Left colon (tissue), 2 donors: ENCODE measurements at regions not wholly inside any gene's neighbourhood (a gene's known extent, or its start where the extent isn't known, plus 50 kb on each side); places are given as distances from the start of the nearest gene placed in this dataset.
"Not testable (repeated sequence)": the region's sequence is repeated elsewhere in the genome, so short reads cannot be mapped to it uniquely, and the experiment has no call there.

ENCODE experiments used
- ATAC-seq: fragments of 200-7000 bp; cut with Tn5 transposase; one replicate; pipeline ENCODE4 v1.9.1; 2020; ENCODE audit warnings: mild to moderate bottlenecking, moderate library complexity
- DNase-seq, 2 donors: peaks; one replicate each; pipeline ENCODE4 v3.0.0-alpha.2; 2020
- intact Hi-C, 2 donors: fragments of 100-400 bp; cut with DNase I in 1 of 2; cut with micrococcal nuclease in 1 of 2; formaldehyde crosslinking; loops; one replicate each; pipeline versions ENCODE4 v1.11.2 to v1.14.0; 2022; cut with DNase I, micrococcal nuclease
- donor health status: DM: no; HTN: no; CAD: no.
- donor health status: DM: yes; HTN: yes; CAD: no.

- intact Hi-C loops = no loop called here
- ATAC-seq = no peak
Observed at GRCh38 chr3:166435469-166436057, 598.3 kb upstream of the BCHE start.

GRCh38 chr3:166433060-166433459, 595.8 kb upstream of the BCHE start:
- intact Hi-C loops = no loop called here
- DNase-seq (no peak), ATAC-seq (no peak)

More at GRCh38 chr3:166435469-166436057, 598.3 kb upstream of the BCHE start:
- no peak for DNase-seq

GRCh38 chr3:166425900-166426611, 588.8 kb upstream of the BCHE start:
- intact Hi-C loops = no loop called here
- ATAC-seq = no peak
- DNase-seq = no peak

- intact Hi-C loops = no loop called here
- DNase-seq (no peak), ATAC-seq (no peak)
Observed at GRCh38 chr3:166425021-166425420, 587.8 kb upstream of the BCHE start.

GRCh38 chr3:166423824-166424513, 586.7 kb upstream of the BCHE start:
- DNase-seq, intact Hi-C loops, ATAC-seq: not testable (repeated sequence)

- intact Hi-C loops = no loop called here
- no peak for DNase-seq
- ATAC-seq = no peak
Observed at GRCh38 chr3:166422556-166422955, 585.3 kb upstream of the BCHE start.

GRCh38 chr3:166420071-166420470, 582.8 kb upstream of the BCHE start:
- ATAC-seq (no peak), DNase-seq (no peak)
- intact Hi-C loops = no loop called here

GRCh38 chr3:166405896-166406295, 568.7 kb upstream of the BCHE start:
- ATAC-seq (no peak), DNase-seq (no peak)
- intact Hi-C loops = no loop called here

- intact Hi-C loops = no loop called here
- DNase-seq = no peak
- no peak for ATAC-seq
Observed at GRCh38 chr3:166405465-166405864, 568.2 kb upstream of the BCHE start.

GRCh38 chr3:166390303-166390702, 553.1 kb upstream of the BCHE start:
- ATAC-seq (no peak), DNase-seq (no peak)
- intact Hi-C loops = no loop called here

- intact Hi-C loops = no loop called here
- DNase-seq = no peak
- ATAC-seq = no peak
Observed at GRCh38 chr3:166388321-166388720, 551.1 kb upstream of the BCHE start.

- intact Hi-C loops = no loop called here
- ATAC-seq (no peak), DNase-seq (no peak)
Observed at GRCh38 chr3:166372571-166373106, 535.4 kb upstream of the BCHE start.

- intact Hi-C loops = no loop called here
- DNase-seq (peak in 1 of 2 donors; percentile 9), ATAC-seq (peak; percentile 72)
Observed at GRCh38 chr3:166367947-166368533, 530.8 kb upstream of the BCHE start.

- no peak for DNase-seq
- intact Hi-C loops = no loop called here
- ATAC-seq = peak; percentile 72
Observed at GRCh38 chr3:166362698-166363097, 525.5 kb upstream of the BCHE start.

- DNase-seq (no peak), ATAC-seq (no peak)
- intact Hi-C loops = no loop called here
Observed at GRCh38 chr3:166360720-166361119, 523.5 kb upstream of the BCHE start.

- intact Hi-C loops = no loop called here
- ATAC-seq (no peak), DNase-seq (no peak)
Observed at GRCh38 chr3:166351461-166351860, 514.2 kb upstream of the BCHE start.

GRCh38 chr3:166340604-166341266, 503.5 kb upstream of the BCHE start:
- intact Hi-C loops = no loop called here
- DNase-seq (no peak), ATAC-seq (no peak)

GRCh38 chr3:166324401-166324800, 487.2 kb upstream of the BCHE start:
- DNase-seq (no peak), ATAC-seq (no peak)
- intact Hi-C loops = no loop called here

GRCh38 chr3:166322391-166322790, 485.2 kb upstream of the BCHE start:
- ATAC-seq = no peak
- intact Hi-C loops = no loop called here

More at GRCh38 chr3:166322391-166322790, 485.2 kb upstream of the BCHE start:
- no peak for DNase-seq
